ENCODE measurements at regions not wholly inside any gene's neighbourhood (a gene's known extent, or its start where the extent isn't known, plus 50 kb on each side); places are given as distances from the start of the nearest gene placed in this dataset.

GRCh38 chr7:47180516-47180826 lies 401.4 kb downstream of the TNS3 start:
- RAD21 ChIA-PET (ENCODE audit: low non-redundant PET in 1 of 2, low total read pairs in 2 of 2, uncharacterized antibody in 2 of 2, unreplicated experiment in 2 of 2): no interaction called here
- Histone ChIP-seq H3K79me2 (ENCODE audit: insufficient read depth, low read length) (no peaks in the 10 kb centered on the region), H3K4me3 (replicated peaks in 1 of 2; ENCODE audit: low read depth in 1 of 2, low read length in 2 of 2) (no peak overlapping the region), H3K27ac (ENCODE audit: low read depth, low read length) (no peak overlapping the region), H3K9me3 (ENCODE audit: control insufficient read depth in 1 of 2, insufficient read depth in 1 of 2, low read depth in 1 of 2, low read length in 2 of 2) (no peaks in the 10 kb centered on the region), H4K20me1 (ENCODE audit: insufficient read depth) (no peaks in the 10 kb centered on the region), H3K27me3 (ENCODE audit: insufficient read depth, low read length) (peaks cover 5% of the 10 kb centered on the region; the same call in 1 of the 2 replicates), H2AFZ (ENCODE audit: low read depth, low read length, poor library complexity, severe bottlenecking) (no peak overlapping the region), H3K9me2 (ENCODE audit: insufficient read depth) (no peaks in the 10 kb centered on the region), H3K36me3 (ENCODE audit: control insufficient read depth in 1 of 2, insufficient read depth in 2 of 2, low read length in 2 of 2) (no peaks in the 10 kb centered on the region), H3K9ac (ENCODE audit: low read length) (no peak overlapping the region), H3K4me1 (ENCODE audit: control insufficient read depth in 1 of 2, insufficient read depth in 2 of 2, low read length in 2 of 2) (no peaks in the 10 kb centered on the region), H3K4me2 (ENCODE audit: low read length) (no peak overlapping the region)
- no TSS peak for BruUV-seq (replicated peaks)
- intact Hi-C loops (cut with micrococcal nuclease): loop anchor here (1.0 to 10.0 kb wide), 5 partner anchors 92 to 1308 kb away; partner anchors contain the start of gene CCDC201
- DNase-seq (ENCODE audit: low read depth, low spot score): no peak
- TF ChIP-seq EZH2phosphoT487 (IDR thresholded peaks at IDR 0.05; ENCODE audit: borderline replicate concordance): no peak
- TF ChIP-seq CTCF (IDR thresholded peaks at IDR 0.05 in 2 of 3, conservative IDR thresholded peaks at IDR 0.05 in 1 of 3; ENCODE audit: borderline replicate concordance in 1 of 3, insufficient read depth in 1 of 3, low read depth in 2 of 3, low read length in 2 of 3): no peak
- TF ChIP-seq, protein P1, sequence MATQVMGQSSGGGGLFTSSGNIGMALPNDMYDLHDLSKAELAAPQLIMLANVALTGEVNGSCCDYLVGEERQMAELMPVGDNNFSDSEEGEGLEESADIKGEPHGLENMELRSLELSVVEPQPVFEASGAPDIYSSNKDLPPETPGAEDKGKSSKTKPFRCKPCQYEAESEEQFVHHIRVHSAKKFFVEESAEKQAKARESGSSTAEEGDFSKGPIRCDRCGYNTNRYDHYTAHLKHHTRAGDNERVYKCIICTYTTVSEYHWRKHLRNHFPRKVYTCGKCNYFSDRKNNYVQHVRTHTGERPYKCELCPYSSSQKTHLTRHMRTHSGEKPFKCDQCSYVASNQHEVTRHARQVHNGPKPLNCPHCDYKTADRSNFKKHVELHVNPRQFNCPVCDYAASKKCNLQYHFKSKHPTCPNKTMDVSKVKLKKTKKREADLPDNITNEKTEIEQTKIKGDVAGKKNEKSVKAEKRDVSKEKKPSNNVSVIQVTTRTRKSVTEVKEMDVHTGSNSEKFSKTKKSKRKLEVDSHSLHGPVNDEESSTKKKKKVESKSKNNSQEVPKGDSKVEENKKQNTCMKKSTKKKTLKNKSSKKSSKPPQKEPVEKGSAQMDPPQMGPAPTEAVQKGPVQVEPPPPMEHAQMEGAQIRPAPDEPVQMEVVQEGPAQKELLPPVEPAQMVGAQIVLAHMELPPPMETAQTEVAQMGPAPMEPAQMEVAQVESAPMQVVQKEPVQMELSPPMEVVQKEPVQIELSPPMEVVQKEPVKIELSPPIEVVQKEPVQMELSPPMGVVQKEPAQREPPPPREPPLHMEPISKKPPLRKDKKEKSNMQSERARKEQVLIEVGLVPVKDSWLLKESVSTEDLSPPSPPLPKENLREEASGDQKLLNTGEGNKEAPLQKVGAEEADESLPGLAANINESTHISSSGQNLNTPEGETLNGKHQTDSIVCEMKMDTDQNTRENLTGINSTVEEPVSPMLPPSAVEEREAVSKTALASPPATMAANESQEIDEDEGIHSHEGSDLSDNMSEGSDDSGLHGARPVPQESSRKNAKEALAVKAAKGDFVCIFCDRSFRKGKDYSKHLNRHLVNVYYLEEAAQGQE (IDR thresholded peaks at IDR 0.05; ENCODE audit: low read depth): no peak
- TF ChIP-seq FOSL1 (IDR thresholded peaks at IDR 0.05; ENCODE audit: low read depth): no peak
- no peak for TF ChIP-seq YY1 (IDR thresholded peaks at IDR 0.05; ENCODE audit: extremely low read depth, insufficient replicate concordance, low read depth, low read length)
- TF ChIP-seq JUND (IDR thresholded peaks at IDR 0.05): no peak
- no peak for TF ChIP-seq SP1 (IDR thresholded peaks at IDR 0.05; ENCODE audit: low read depth)
- TF ChIP-seq POLR2A (IDR thresholded peaks at IDR 0.05; ENCODE audit: borderline replicate concordance, extremely low read depth, insufficient read depth, insufficient read length): no peak
- TF ChIP-seq EGR1 (IDR thresholded peaks at IDR 0.05; ENCODE audit: low read depth): no peak
- TF ChIP-seq ZFX (IDR thresholded peaks at IDR 0.05): no peak
- TF ChIP-seq, protein P2, sequence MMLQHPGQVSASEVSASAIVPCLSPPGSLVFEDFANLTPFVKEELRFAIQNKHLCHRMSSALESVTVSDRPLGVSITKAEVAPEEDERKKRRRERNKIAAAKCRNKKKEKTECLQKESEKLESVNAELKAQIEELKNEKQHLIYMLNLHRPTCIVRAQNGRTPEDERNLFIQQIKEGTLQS (IDR thresholded peaks at IDR 0.05): no peak
- no peak for TF ChIP-seq ZNF274 (IDR thresholded peaks at IDR 0.05; ENCODE audit: low read depth, low read length)
- no peak for TF ChIP-seq RAD21 (IDR thresholded peaks at IDR 0.05; ENCODE audit: low read depth)
- no peak for TF ChIP-seq SRF (IDR thresholded peaks at IDR 0.05; ENCODE audit: low read depth)
- no peak for TF ChIP-seq ELF1 (IDR thresholded peaks at IDR 0.05; ENCODE audit: borderline replicate concordance, low read depth)
- no peak for TF ChIP-seq TCF7L2 (IDR thresholded peaks at IDR 0.05; ENCODE audit: borderline replicate concordance, extremely low read depth, insufficient read depth, insufficient read length)
- TF ChIP-seq CEBPB (IDR thresholded peaks at IDR 0.05; ENCODE audit: low read depth): no peak
- POLR2A ChIA-PET: no interaction called here
- ATAC-seq: no peak
- CTCF ChIA-PET: interaction anchor here (0.7 to 3.1 kb wide), 6 partner anchors 80 to 1317 kb away, joined by 3 to 15 read pairs (median 4); no protein-coding TSS in a partner anchor
